HuH-7.5 (cell line): ENCODE measurements at regions not wholly inside any gene's neighbourhood (a gene's known extent, or its start where the extent isn't known, plus 50 kb on each side); places are given as distances from the start of the nearest gene placed in this dataset.
"Not testable (repeated sequence)": the region's sequence is repeated elsewhere in the genome, so short reads cannot be mapped to it uniquely, and the experiment has no call there.

Source experiments
- DNase-seq: peaks from one replicate; pipeline ENCODE4 v3.0.0; 2011; ENCODE audit warnings: low spot score

DNA sequence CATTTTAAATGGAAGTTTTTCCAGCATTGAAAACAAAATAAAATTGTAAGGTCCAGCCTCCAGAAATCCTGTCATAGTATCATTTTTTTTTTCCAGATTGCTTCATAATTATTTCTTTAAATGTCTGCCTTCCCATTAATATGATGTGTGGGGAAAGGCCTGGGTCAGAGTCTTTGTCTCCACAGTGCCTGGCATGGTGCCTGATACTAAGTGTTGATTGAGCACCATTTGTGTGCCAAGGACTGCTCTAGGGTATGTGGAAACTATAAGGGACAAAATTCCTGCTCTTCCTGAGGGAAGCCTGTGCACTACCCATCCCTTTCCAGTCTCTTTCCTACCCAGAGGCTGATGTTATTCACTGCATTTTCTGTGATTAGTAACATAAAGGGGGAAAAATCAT is 53.1 kb upstream of the BEND4 start:
- no peak for DNase-seq

DNA sequence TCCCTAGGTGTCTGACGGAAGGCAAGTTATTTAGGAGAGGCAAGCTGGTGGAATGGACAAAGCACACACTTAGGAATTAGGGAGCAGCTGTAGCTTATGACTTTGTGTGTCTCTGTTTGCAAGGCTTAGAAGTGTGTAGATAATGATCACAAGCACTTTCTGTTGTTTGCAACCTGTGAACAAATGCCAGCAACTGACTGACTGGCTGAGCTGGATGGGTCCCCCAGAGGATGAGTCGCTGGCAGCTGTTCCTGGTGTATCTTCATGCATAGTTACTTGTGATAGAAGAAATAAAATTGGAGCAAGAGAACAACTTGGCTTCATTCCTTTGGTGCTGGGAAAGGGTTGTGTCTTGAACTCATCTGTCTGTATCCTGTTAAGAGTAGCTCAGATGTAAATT is 64.2 kb upstream of the BEND4 start:
- no peak for DNase-seq

DNA sequence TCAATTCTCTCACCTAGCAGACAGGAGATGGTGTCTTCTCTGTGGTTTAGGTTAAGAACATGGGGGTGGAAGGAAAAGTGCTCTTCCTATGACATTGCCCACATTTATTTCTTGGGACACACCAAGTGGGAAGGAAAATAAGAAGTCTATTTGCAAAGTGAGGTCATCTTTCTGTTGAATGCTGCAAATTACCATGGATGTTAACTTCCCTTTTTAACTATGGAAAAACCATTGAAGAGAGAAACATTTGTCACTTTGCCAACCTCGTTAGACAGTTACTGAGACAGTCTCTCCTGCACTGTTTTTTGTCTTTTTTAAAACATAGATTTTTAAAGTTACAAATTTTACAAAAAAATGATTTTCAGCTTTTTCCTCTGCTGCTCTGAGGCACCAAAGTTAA is 72.8 kb upstream of the BEND4 start:
- no peak for DNase-seq

DNA sequence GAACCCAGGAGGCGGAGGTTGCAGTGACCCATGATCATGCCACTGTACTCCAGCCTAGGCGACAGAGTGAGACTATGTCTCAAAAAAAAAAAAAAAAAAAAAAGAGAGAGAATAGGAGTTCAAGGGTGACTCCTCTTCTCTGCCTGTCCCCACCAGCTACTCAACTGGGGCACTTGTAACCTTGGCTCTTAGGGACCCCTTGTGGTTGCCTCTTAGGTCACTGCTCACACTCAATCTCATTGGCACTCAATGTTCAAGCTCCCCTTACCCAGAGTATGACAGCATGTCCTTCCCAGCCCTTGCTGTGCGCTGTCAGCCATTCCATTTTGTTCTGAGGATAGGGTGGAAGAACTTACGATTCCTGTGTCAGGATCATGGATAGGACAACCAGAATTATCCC is 82.4 kb upstream of the BEND4 start:
- DNase-seq = no peak

DNA sequence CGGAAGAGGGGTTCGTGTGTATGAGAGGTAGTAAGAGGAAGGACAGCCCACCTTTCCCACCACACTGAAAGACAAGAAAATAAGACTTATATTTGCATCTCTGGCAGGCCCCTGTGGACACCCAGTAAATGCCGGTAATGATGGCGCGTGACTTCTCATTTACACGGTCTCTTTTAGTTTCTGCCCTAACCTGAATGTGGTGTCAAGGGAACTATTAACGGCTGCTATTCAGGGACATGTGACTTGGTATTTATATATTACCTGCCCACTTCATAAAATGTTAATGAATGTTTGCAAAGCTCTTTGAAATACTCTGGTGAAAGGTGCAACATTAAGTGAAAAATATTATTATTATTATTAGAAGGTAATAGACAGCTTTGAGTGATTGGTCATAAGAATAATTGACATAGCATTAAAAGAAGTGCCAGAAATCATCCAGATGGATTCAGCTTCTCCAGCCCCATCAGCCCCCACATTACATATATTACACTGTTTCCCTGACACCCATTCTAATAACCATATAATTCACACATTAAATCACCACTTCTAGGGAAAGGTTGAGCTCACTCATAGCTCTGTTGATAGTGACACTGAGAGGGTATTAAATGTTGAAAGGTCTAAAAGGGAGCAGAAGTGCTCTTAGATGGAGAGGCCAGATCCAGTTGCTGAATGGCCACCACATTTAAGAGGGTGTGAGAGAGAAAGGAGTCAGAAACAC is 83.0 kb upstream of the BEND4 start:
- no peak for DNase-seq

DNA sequence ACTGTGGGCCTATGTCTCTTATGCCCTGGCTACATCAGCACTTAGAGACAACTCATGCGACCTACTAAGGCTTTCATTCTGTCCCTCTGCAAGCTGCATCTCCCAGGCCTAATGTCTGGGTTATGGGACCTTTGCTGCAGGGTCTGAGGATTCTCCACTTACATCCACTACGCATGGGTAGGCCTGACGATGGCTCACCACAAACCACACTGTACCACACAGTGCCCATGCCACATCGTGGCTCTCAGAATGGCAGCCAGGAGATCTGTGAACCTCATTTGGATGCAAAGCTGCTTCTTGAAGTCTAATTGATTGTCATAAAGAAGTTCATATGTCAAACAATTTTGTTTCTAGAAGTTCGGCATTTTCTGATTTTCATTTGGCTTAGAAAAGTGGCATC is 84.6 kb upstream of the BEND4 start:
- no peak for DNase-seq

- no peak for DNase-seq
These were observed 85.0 kb upstream of the BEND4 start for GRCh38 chr4:42237451-42237850.

DNA sequence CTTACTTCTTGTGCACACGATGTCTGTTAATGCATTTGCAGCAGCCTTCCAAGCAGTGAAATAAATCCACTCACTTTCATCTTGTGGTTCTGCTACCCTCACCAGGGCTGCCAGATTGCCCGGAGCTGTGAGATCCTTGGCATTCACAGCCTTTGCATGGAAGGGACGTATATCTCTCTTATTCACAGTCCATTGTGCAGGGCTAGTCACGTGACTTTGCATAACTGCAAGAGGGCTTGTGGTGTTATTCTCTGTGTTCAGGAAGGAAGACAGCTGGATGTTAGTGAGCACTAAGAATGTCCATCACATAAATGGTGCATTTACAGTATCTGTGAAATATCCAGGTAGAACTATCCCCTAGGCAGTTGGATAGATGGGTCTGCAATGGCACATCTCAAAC is 96.5 kb upstream of the BEND4 start:
- no peak for DNase-seq

- DNase-seq = no peak
These were observed 99.9 kb upstream of the BEND4 start for GRCh38 chr4:42252315-42252714.

GRCh38 chr4:42257645-42258044 is 105.2 kb upstream of the BEND4 start:
- not testable (repeated sequence) for DNase-seq

GRCh38 chr4:42262701-42263490 is 110.4 kb upstream of the BEND4 start:
- no peak for DNase-seq

GRCh38 chr4:42265782-42266602 is 113.5 kb upstream of the BEND4 start:
- DNase-seq = no peak

- no peak for DNase-seq
These were observed 115.3 kb upstream of the BEND4 start for GRCh38 chr4:42267724-42268123.

DNA sequence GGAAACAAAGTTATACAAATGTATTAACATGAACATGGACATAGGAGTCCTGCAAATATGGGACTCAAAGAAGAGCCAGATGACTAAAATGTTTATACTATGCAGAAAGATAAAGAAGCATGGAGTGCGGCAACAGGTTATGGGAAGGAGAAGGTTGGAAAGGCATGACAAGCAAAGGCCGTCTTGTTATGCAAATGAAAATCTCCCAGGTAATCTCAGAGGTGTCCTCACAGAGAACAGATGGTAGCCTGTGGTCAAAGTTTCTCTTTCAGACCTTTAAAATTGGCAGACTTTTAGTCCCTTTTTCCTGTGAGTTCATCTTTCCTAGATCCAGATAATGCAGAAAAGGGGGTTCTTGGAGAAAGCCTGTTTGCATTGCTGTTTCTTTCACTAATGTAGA is 116.4 kb upstream of the BEND4 start:
- DNase-seq = no peak

DNA sequence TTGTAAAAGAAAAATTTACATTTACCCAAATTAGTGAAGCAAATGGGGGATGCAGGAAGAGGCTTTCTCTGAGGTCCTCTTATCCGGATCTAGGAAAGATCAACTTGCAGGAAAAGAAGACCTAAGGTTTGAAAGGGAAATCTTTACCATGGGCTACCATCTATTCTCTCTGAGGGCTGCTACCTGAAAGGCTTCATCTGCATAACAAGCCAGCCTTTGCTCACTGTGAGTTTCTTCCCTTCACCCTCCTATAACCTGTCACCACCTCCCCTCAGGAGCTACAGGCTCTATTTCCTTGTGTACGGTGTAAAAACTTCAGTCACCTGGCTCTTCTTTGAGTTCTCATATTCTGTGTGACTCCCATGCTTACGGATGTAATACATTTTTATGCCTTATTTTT is 118.6 kb upstream of the BEND4 start:
- no peak for DNase-seq

DNA sequence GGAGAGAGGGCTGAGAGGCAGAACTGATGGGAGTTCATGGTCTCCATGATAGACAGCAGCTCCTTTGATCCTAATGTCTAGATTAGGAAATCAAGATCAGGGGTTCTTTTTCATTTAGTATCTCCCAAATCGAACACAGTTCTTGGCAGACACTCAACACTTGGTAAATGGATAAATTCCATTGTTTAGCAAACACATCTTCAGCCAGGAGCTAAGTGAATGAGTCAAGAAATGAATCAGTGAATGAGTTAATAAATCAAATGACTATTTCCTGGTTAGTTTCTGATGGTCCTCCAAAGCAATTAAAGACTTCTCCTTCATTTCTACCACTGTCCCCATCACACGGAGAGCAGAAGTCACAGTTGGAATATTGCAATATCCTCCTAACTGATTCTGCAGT is 120.0 kb upstream of the SHISA3 start:
- DNase-seq = no peak

GRCh38 chr4:42278709-42279324 is 118.5 kb upstream of the SHISA3 start:
- DNase-seq = no peak

GRCh38 chr4:42280327-42281095 is 116.8 kb upstream of the SHISA3 start:
- DNase-seq = no peak

DNA sequence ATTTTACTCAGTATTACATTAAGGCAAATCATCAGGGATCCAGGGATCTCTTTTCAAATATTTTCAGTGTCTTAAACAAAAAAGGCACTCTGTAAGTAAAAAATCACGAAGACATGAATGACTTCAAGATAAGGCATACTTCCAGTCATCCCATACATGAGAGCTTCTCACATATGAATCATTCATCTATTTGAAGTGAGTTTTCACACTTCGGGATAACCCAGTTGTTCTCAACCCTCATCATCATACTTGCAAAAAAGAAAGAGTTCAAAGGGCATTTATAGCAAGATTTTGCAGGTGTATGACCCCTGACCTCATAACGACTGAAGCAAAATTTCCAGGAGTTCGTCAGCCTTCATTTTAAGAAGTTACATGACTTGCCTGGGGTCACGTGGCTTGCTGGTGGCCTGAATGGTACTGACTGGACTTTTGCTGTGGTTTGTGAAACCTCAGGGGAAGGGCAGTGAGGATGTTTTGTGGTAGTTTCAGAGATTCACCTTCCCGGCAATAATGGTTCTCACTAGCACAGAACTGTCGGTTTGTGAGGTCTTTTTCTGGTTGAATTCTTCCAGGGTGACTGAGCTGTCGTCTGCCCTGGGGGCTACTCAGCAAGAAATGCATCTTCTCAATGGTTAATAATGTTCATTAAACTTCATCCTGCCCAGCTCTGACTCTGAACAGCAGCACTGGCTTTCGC is 115.8 kb upstream of the SHISA3 start:
- no peak for DNase-seq

DNA sequence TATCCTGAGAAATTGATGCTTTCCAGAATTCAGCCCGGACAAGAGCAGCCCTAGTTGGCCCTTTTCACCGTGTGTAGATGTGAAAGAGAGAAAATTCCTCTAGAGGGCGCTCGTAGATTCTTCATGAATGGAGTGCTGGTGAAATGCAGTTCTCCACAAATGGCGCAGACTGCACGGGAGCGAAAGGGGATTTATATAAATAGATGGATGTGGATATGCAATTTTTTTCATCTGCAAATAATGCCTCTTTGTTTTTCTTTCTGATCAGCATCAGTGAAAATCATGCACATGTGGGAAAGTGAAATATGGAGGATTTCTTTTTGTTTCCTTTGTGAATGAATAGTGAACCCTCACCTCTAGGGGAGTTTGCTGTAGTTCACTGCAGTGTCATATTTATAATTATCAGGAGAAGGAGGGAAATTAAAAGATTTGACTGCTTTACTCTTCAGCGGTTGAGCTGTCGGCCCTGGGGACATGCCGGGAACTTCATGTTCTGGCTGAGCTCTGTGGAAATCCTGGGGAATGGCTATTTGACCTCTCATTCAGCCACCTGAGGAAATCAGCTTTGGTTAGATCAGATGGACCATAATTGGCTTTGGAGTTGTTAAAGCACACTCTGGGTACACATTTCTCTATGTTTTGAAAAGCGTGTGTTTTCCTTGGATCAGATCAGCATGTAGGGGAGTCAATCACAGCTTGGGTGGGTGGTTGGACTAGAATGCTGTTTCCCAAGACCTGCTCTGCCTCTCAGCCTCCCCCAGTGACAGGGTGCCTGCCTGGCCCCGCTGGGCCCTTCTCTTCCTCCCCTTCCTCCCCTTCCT is 115.0 kb upstream of the SHISA3 start:
- peak; percentile 38 for DNase-seq
